ENCODE measurements at regions not wholly inside any gene's neighbourhood (a gene's known extent, or its start where the extent isn't known, plus 50 kb on each side); places are given as distances from the start of the nearest gene placed in this dataset.

DNA sequence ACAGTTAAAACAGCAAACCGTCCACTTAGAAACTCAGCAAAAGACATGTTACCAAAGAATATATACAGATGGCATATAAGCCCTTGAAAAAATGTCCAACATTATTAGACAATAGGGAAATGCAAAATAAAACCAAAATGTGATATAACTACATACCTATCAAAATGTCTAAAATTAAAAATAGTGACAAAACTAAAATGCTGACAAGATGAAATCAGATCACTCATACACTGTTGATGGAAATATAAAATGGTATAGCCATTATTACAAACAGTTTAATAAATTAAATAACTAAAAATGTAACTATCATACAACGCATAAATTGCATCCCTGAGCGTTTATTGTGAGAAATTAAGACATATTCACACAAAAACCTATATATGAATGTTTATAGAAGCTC is 939.7 kb upstream of the ZWINT start:
- TF ChIP-seq, protein P1, sequence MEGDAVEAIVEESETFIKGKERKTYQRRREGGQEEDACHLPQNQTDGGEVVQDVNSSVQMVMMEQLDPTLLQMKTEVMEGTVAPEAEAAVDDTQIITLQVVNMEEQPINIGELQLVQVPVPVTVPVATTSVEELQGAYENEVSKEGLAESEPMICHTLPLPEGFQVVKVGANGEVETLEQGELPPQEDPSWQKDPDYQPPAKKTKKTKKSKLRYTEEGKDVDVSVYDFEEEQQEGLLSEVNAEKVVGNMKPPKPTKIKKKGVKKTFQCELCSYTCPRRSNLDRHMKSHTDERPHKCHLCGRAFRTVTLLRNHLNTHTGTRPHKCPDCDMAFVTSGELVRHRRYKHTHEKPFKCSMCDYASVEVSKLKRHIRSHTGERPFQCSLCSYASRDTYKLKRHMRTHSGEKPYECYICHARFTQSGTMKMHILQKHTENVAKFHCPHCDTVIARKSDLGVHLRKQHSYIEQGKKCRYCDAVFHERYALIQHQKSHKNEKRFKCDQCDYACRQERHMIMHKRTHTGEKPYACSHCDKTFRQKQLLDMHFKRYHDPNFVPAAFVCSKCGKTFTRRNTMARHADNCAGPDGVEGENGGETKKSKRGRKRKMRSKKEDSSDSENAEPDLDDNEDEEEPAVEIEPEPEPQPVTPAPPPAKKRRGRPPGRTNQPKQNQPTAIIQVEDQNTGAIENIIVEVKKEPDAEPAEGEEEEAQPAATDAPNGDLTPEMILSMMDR (IDR thresholded peaks at IDR 0.05): no peak
- no peak for TF ChIP-seq ZFX (IDR thresholded peaks at IDR 0.05; ENCODE audit: borderline replicate concordance)

All from 22Rv1 (cell line).